22Rv1 (cell line): ENCODE measurements at regions not wholly inside any gene's neighbourhood (a gene's known extent, or its start where the extent isn't known, plus 50 kb on each side); places are given as distances from the start of the nearest gene placed in this dataset.

Experiments used
- CTCF ChIP-seq: fragments of 450-650 bp; IDR thresholded peaks from 2 replicates; pipeline ENCODE4 v1.5.1; 2017; ENCODE audit warnings: mild to moderate bottlenecking
- ZFX ChIP-seq: fragments of 450-650 bp; IDR thresholded peaks from 2 replicates; pipeline ENCODE4 v1.6.1; 2017; ENCODE audit warnings: antibody characterized with exemption, borderline replicate concordance

- TF ChIP-seq CTCF (no peak), ZFX (no peak)
Observed at GRCh38 chr1:36691374-36691773, 208.7 kb upstream of the CSF3R start.
